ENCODE measurements at regions not wholly inside any gene's neighbourhood (a gene's known extent, or its start where the extent isn't known, plus 50 kb on each side); places are given as distances from the start of the nearest gene placed in this dataset.

GRCh38 chr11:70507466-70508230 lies 109.3 kb downstream of the CTTN start:
- Histone ChIP-seq H3K9me2 (no peaks in the 10 kb centered on the region), H3K4me1 (ENCODE audit: control insufficient read depth in 1 of 2, insufficient read depth in 2 of 2, low read depth in 1 of 2, low read length in 1 of 2) (peaks cover 0 to 12% of the 10 kb centered on the region in 2 experiments; a peak in 1 of 4 replicates), H3K4me2 (no peak overlapping the region), H4K20me1 (ENCODE audit: insufficient read depth) (no peaks in the 10 kb centered on the region), H3K9ac (no peak overlapping the region), H3F3A (replicated peaks; ENCODE audit: insufficient read depth) (no peaks in the 10 kb centered on the region), H3K27ac (ENCODE audit: low read depth in 2 of 2, low read length in 1 of 2) (no peak overlapping the region), H3K27me3 (ENCODE audit: insufficient read depth) (no peaks in the 10 kb centered on the region), H3K9me3 (no peaks in the 10 kb centered on the region), H3K4me3 (ENCODE audit: low read depth in 2 of 2, low read length in 1 of 2) (no peak overlapping the region), H3K36me3 (replicated peaks in 1 of 2; ENCODE audit: control insufficient read depth in 1 of 2, insufficient read depth in 2 of 2, low read length in 1 of 2) (no peaks in the 10 kb centered on the region), H2AFZ (ENCODE audit: low read depth) (no peak overlapping the region), H3K79me2 (ENCODE audit: insufficient read depth) (no peaks in the 10 kb centered on the region)
- POLR2A ChIA-PET, result no interaction called here
- peak; percentile 7 for DNase-seq
- CTCF ChIA-PET, result interaction anchor here (0.5 to 1.1 kb wide), 2 partner anchors 16 to 41 kb away, joined by 3 read pairs; no protein-coding TSS in a partner anchor
- 48% methylated on average over 15 of the region's 20 CpGs for WGBS (ENCODE audit: low lambda C conversion rate)
- TF ChIP-seq ZBTB33 (IDR thresholded peaks at IDR 0.05; ENCODE audit: borderline replicate concordance, low read depth) (no peak), YY1 (IDR thresholded peaks at IDR 0.05; ENCODE audit: low read depth) (no peak), USF2 (IDR thresholded peaks at IDR 0.05; ENCODE audit: borderline replicate concordance, low read depth, low read length) (no peak), MXI1 (IDR thresholded peaks at IDR 0.05; ENCODE audit: low read depth, low read length) (no peak), JUND (IDR thresholded peaks at IDR 0.05) (no peak), EZH2phosphoT487 (IDR thresholded peaks at IDR 0.05; ENCODE audit: borderline replicate concordance, low read depth) (no peak), SMC3 (IDR thresholded peaks at IDR 0.05; ENCODE audit: low read depth, low read length) (no peak), TEAD4 (IDR thresholded peaks at IDR 0.05; ENCODE audit: borderline replicate concordance, insufficient read depth) (no peak), RAD21 (IDR thresholded peaks at IDR 0.05; ENCODE audit: low read length) (no peak), GABPA (IDR thresholded peaks at IDR 0.05; ENCODE audit: low read depth) (no peak), FOSL2 (IDR thresholded peaks at IDR 0.05; ENCODE audit: borderline replicate concordance, low read depth) (no peak), TCF12 (IDR thresholded peaks at IDR 0.05) (no peak)

- peaks cover 0 to 7% of the 10 kb centered on the region in 2 experiments; a peak in 1 of 4 replicates for H3K4me1 ChIP-seq (ENCODE audit: control insufficient read depth in 1 of 2, insufficient read depth in 2 of 2, low read depth in 1 of 2, low read length in 1 of 2)
- no peak overlapping the region for H3K27ac ChIP-seq (ENCODE audit: low read depth in 2 of 2, low read length in 1 of 2)
- H3K9me3 ChIP-seq, result no peaks in the 10 kb centered on the region
- no peak overlapping the region for H2AFZ ChIP-seq (ENCODE audit: low read depth)
- H3K79me2 ChIP-seq (ENCODE audit: insufficient read depth), result no peaks in the 10 kb centered on the region
- no peaks in the 10 kb centered on the region for H3K36me3 ChIP-seq (replicated peaks in 1 of 2; ENCODE audit: control insufficient read depth in 1 of 2, insufficient read depth in 2 of 2, low read length in 1 of 2)
- no peak overlapping the region for H3K4me3 ChIP-seq (ENCODE audit: low read depth in 2 of 2, low read length in 1 of 2)
- WGBS (ENCODE audit: low lambda C conversion rate), result 62% methylated on average over 3 of the region's 3 CpGs
- no peak overlapping the region for H3K9ac ChIP-seq
- no peaks in the 10 kb centered on the region for H4K20me1 ChIP-seq (ENCODE audit: insufficient read depth)
- no peaks in the 10 kb centered on the region for H3F3A ChIP-seq (replicated peaks; ENCODE audit: insufficient read depth)
- TF ChIP-seq NFIC (IDR thresholded peaks at IDR 0.05; ENCODE audit: borderline replicate concordance) (no peak), ELF1 (IDR thresholded peaks at IDR 0.05) (no peak), SIN3A (IDR thresholded peaks at IDR 0.05; ENCODE audit: borderline replicate concordance, low read depth, low read length) (no peak), FOXJ3 (CRISPR knock-in tag; IDR thresholded peaks at IDR 0.05) (no peak), MXI1 (IDR thresholded peaks at IDR 0.05; ENCODE audit: low read depth, low read length) (no peak), USF2 (IDR thresholded peaks at IDR 0.05; ENCODE audit: borderline replicate concordance, low read depth, low read length) (no peak)
- TF ChIP-seq, protein P1, sequence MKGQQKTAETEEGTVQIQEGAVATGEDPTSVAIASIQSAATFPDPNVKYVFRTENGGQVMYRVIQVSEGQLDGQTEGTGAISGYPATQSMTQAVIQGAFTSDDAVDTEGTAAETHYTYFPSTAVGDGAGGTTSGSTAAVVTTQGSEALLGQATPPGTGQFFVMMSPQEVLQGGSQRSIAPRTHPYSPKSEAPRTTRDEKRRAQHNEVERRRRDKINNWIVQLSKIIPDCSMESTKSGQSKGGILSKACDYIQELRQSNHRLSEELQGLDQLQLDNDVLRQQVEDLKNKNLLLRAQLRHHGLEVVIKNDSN (IDR thresholded peaks at IDR 0.05; ENCODE audit: borderline replicate concordance, low read depth), result no peak
- no peaks in the 10 kb centered on the region for H3K9me2 ChIP-seq
- DNase-seq, result peak; percentile 5
- POLR2A ChIA-PET, result no interaction called here
- CTCF ChIA-PET, result interaction anchor here (0.5 to 1.1 kb wide), 2 partner anchors 16 to 41 kb away, joined by 3 read pairs; no protein-coding TSS in a partner anchor
- H3K4me2 ChIP-seq, result no peak overlapping the region
- H3K27me3 ChIP-seq (ENCODE audit: insufficient read depth), result no peaks in the 10 kb centered on the region
Measured at GRCh38 chr11:70508231-70508480, 109.8 kb downstream of the CTTN start.

Data from SK-N-SH (cell line).